ENCODE measurements at regions not wholly inside any gene's neighbourhood (a gene's known extent, or its start where the extent isn't known, plus 50 kb on each side); places are given as distances from the start of the nearest gene placed in this dataset.

DNA sequence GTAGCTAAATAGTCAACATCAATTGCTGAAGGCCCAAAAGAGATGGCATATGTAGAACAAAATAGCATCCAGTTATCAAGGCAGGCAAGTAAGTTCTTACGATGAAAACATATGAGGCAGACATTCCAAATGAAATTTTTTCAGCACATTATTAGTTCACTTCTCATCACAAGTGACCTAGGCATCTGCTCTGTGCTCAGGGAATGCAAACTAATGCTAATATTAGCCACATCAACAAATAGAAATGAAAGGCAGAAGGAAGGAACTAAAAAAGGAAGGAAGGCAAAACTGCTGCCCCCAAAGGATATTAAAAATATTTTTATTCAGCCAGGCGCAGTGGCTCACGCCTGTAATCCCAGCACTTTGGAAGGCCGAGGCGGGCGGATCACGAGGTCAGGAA lies 51.2 kb upstream of the ROCK1 start:
- TF ChIP-seq, protein P1, sequence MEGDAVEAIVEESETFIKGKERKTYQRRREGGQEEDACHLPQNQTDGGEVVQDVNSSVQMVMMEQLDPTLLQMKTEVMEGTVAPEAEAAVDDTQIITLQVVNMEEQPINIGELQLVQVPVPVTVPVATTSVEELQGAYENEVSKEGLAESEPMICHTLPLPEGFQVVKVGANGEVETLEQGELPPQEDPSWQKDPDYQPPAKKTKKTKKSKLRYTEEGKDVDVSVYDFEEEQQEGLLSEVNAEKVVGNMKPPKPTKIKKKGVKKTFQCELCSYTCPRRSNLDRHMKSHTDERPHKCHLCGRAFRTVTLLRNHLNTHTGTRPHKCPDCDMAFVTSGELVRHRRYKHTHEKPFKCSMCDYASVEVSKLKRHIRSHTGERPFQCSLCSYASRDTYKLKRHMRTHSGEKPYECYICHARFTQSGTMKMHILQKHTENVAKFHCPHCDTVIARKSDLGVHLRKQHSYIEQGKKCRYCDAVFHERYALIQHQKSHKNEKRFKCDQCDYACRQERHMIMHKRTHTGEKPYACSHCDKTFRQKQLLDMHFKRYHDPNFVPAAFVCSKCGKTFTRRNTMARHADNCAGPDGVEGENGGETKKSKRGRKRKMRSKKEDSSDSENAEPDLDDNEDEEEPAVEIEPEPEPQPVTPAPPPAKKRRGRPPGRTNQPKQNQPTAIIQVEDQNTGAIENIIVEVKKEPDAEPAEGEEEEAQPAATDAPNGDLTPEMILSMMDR (conservative IDR thresholded peaks at IDR 0.05; ENCODE audit: low read depth in 2 of 2): no peak
- no peak for TF ChIP-seq EZH2 (IDR thresholded peaks at IDR 0.05; ENCODE audit: low read depth, unreplicated experiment)
- TF ChIP-seq POLR2AphosphoS5 (IDR thresholded peaks at IDR 0.05; ENCODE audit: low read depth): no peak

Measured in GM23338 (cell line).